ENCODE measurements at regions not wholly inside any gene's neighbourhood (a gene's known extent, or its start where the extent isn't known, plus 50 kb on each side); places are given as distances from the start of the nearest gene placed in this dataset.

- TF ChIP-seq POLR2A (IDR thresholded peaks at IDR 0.05) (no peak), CTCF (IDR thresholded peaks at IDR 0.05) (no peak), POLR2AphosphoS5 (IDR thresholded peaks at IDR 0.05; ENCODE audit: insufficient read depth in 1 of 2, low read depth in 1 of 2) (no peak)
Measured at GRCh38 chr3:150277444-150277843, 130.7 kb upstream of the TSC22D2 start.
